HUES6 (cell line): ENCODE measurements at regions not wholly inside any gene's neighbourhood (a gene's known extent, or its start where the extent isn't known, plus 50 kb on each side); places are given as distances from the start of the nearest gene placed in this dataset.

Experiments used
- H3K27ac ChIP-seq: 2 replicates; pipeline ENCODE4 v1.7.0; 2013; ENCODE audit warnings: low read depth, mild to moderate bottlenecking, low read length, inconsistent platforms
- H3K27me3 ChIP-seq: 2 replicates; pipeline ENCODE4 v1.6.1; 2013; ENCODE audit warnings: low read length; ENCODE audit not compliant: control insufficient read depth, insufficient read depth
- H3K36me3 ChIP-seq: 2 replicates; pipeline ENCODE4 v1.6.1; 2013; ENCODE audit warnings: low read length; ENCODE audit not compliant: control insufficient read depth, insufficient read depth
- H3K4me1 ChIP-seq: 2 replicates; pipeline ENCODE4 v1.6.1; 2013; ENCODE audit warnings: low read length; ENCODE audit not compliant: control insufficient read depth, insufficient read depth
- H3K4me3 ChIP-seq: 2 replicates; pipeline ENCODE4 v1.5.1; 2013; ENCODE audit warnings: low read depth, low read length
- H3K9ac ChIP-seq: one replicate; pipeline ENCODE4 v1.6.1; 2013; ENCODE audit warnings: mild to moderate bottlenecking, low read length
- H3K9me3 ChIP-seq: 2 replicates; pipeline ENCODE4 v1.6.1; 2013; ENCODE audit warnings: low read depth, low read length; ENCODE audit not compliant: control insufficient read depth, insufficient read depth

GRCh38 chr16:87196661-87197060 is 120.5 kb downstream of the C16orf95 start:
- no peaks in the 10 kb centered on the region for H3K9me3 ChIP-seq
- no peak overlapping the region for H3K4me3 ChIP-seq
- no peak overlapping the region for H3K9ac ChIP-seq
- H3K36me3 ChIP-seq: no peaks in the 10 kb centered on the region
- no peaks in the 10 kb centered on the region for H3K27me3 ChIP-seq
- H3K4me1 ChIP-seq: peaks cover 9% of the 10 kb centered on the region
- no peak overlapping the region for H3K27ac ChIP-seq

- Histone ChIP-seq H3K9ac (no peak overlapping the region), H3K36me3 (no peaks in the 10 kb centered on the region), H3K27me3 (0 out of 2 replicates have a peak, but pooled peaks cover 7% of the 10 kb centered on the region), H3K4me3 (no peak overlapping the region), H3K27ac (no peak overlapping the region), H3K9me3 (no peaks in the 10 kb centered on the region), H3K4me1 (peaks cover 9% of the 10 kb centered on the region)
Observed at GRCh38 chr16:87198328-87198832, 118.8 kb downstream of the C16orf95 start.

GRCh38 chr16:87198881-87199280 is 118.3 kb downstream of the C16orf95 start:
- 0 out of 2 replicates have a peak, but pooled peaks cover 7% of the 10 kb centered on the region for H3K27me3 ChIP-seq
- no peak overlapping the region for H3K9ac ChIP-seq
- H3K9me3 ChIP-seq: no peaks in the 10 kb centered on the region
- H3K4me1 ChIP-seq: peaks cover 9% of the 10 kb centered on the region
- H3K36me3 ChIP-seq: no peaks in the 10 kb centered on the region
- H3K27ac ChIP-seq: no peak overlapping the region
- H3K4me3 ChIP-seq: no peak overlapping the region

- no peaks in the 10 kb centered on the region for H3K9me3 ChIP-seq
- no peaks in the 10 kb centered on the region for H3K36me3 ChIP-seq
- H3K27me3 ChIP-seq: 0 out of 2 replicates have a peak, but pooled peaks cover 7% of the 10 kb centered on the region
- H3K4me3 ChIP-seq: no peak overlapping the region
- H3K9ac ChIP-seq: no peak overlapping the region
- peaks cover 9% of the 10 kb centered on the region for H3K4me1 ChIP-seq
- no peak overlapping the region for H3K27ac ChIP-seq
Observed at GRCh38 chr16:87199379-87199778, 117.8 kb downstream of the C16orf95 start.

GRCh38 chr16:87199901-87200300 is 117.3 kb downstream of the C16orf95 start:
- no peak overlapping the region for H3K27ac ChIP-seq
- H3K4me1 ChIP-seq: peaks cover 9% of the 10 kb centered on the region
- H3K9me3 ChIP-seq: no peaks in the 10 kb centered on the region
- H3K36me3 ChIP-seq: no peaks in the 10 kb centered on the region
- 0 out of 2 replicates have a peak, but pooled peaks cover 7% of the 10 kb centered on the region for H3K27me3 ChIP-seq
- H3K9ac ChIP-seq: no peak overlapping the region
- H3K4me3 ChIP-seq: no peak overlapping the region

- H3K4me1 ChIP-seq: peaks cover 9% of the 10 kb centered on the region
- no peak overlapping the region for H3K27ac ChIP-seq
- H3K9me3 ChIP-seq: no peaks in the 10 kb centered on the region
- H3K4me3 ChIP-seq: no peak overlapping the region
- H3K27me3 ChIP-seq: 0 out of 2 replicates have a peak, but pooled peaks cover 7% of the 10 kb centered on the region
- H3K9ac ChIP-seq: no peak overlapping the region
- H3K36me3 ChIP-seq: no peaks in the 10 kb centered on the region
Observed at GRCh38 chr16:87200637-87201036, 116.6 kb downstream of the C16orf95 start.

GRCh38 chr16:87201052-87201451 is 116.1 kb downstream of the C16orf95 start:
- Histone ChIP-seq H3K4me3 (no peak overlapping the region), H3K9ac (no peak overlapping the region), H3K27me3 (0 out of 2 replicates have a peak, but pooled peaks cover 7% of the 10 kb centered on the region), H3K36me3 (no peaks in the 10 kb centered on the region), H3K9me3 (no peaks in the 10 kb centered on the region), H3K27ac (no peak overlapping the region), H3K4me1 (peaks cover 9% of the 10 kb centered on the region)

GRCh38 chr16:87201790-87202189 is 115.4 kb downstream of the C16orf95 start:
- no peak overlapping the region for H3K9ac ChIP-seq
- no peak overlapping the region for H3K4me3 ChIP-seq
- H3K27ac ChIP-seq: no peak overlapping the region
- H3K9me3 ChIP-seq: no peaks in the 10 kb centered on the region
- H3K36me3 ChIP-seq: no peaks in the 10 kb centered on the region
- H3K4me1 ChIP-seq: peaks cover 9% of the 10 kb centered on the region
- 0 out of 2 replicates have a peak, but pooled peaks cover 7% of the 10 kb centered on the region for H3K27me3 ChIP-seq

- Histone ChIP-seq H3K4me1 (peaks cover 10% of the 10 kb centered on the region), H3K27ac (no peak overlapping the region), H3K27me3 (0 out of 2 replicates have a peak, but pooled peaks cover 7% of the 10 kb centered on the region), H3K4me3 (no peak overlapping the region), H3K9ac (no peak overlapping the region), H3K36me3 (no peaks in the 10 kb centered on the region), H3K9me3 (no peaks in the 10 kb centered on the region)
Observed at GRCh38 chr16:87202346-87202745, 114.8 kb downstream of the C16orf95 start.

GRCh38 chr16:87203060-87203656 is 114.0 kb downstream of the C16orf95 start:
- Histone ChIP-seq H3K36me3 (no peaks in the 10 kb centered on the region), H3K9me3 (no peaks in the 10 kb centered on the region), H3K9ac (no peak overlapping the region), H3K27me3 (0 out of 2 replicates have a peak, but pooled peaks cover 7% of the 10 kb centered on the region), H3K27ac (no peak overlapping the region), H3K4me1 (peaks cover 15% of the 10 kb centered on the region), H3K4me3 (no peak overlapping the region)

- 0 out of 2 replicates have a peak, but pooled peaks cover 7% of the 10 kb centered on the region for H3K27me3 ChIP-seq
- H3K9ac ChIP-seq: no peak overlapping the region
- H3K9me3 ChIP-seq: peaks cover 9% of the 10 kb centered on the region
- H3K36me3 ChIP-seq: no peaks in the 10 kb centered on the region
- H3K4me1 ChIP-seq: peaks cover 7% of the 10 kb centered on the region
- no peak overlapping the region for H3K4me3 ChIP-seq
- H3K27ac ChIP-seq: no peak overlapping the region
Observed at GRCh38 chr16:87206646-87207451, 110.3 kb downstream of the C16orf95 start.
